ENCODE measurements at regions not wholly inside any gene's neighbourhood (a gene's known extent, or its start where the extent isn't known, plus 50 kb on each side); places are given as distances from the start of the nearest gene placed in this dataset.

DNA sequence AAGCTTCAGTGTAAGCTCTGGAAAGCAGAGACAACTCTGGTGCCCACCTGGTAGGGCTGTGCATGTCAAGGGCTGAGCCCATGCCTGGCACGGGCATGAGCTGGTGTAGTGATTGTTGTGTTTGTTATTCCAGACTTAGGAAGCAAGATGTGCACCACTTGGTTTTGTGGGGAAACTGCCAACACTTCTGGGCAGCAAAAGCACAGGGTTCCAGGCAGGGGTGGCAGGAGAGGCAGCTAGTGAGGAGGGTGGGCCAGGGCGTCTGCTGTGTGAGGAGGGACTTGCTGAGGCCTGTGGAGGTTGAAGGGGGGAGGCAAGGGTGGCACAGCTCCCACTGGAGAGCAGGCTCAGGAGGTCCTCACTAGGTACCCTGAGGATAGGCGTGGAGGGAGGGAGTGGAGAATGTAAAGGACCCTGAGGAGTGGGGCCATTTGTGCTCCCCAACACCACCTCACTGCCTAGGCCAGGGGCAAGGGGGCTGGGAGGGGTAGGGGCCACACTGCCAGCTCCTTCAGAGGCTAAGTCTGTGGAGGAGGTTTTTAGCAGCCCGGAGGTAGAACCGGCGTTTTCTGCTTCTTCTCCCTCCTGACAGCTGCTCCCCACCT is 104.0 kb upstream of the POU3F3 start:
- TF ChIP-seq, protein P1, sequence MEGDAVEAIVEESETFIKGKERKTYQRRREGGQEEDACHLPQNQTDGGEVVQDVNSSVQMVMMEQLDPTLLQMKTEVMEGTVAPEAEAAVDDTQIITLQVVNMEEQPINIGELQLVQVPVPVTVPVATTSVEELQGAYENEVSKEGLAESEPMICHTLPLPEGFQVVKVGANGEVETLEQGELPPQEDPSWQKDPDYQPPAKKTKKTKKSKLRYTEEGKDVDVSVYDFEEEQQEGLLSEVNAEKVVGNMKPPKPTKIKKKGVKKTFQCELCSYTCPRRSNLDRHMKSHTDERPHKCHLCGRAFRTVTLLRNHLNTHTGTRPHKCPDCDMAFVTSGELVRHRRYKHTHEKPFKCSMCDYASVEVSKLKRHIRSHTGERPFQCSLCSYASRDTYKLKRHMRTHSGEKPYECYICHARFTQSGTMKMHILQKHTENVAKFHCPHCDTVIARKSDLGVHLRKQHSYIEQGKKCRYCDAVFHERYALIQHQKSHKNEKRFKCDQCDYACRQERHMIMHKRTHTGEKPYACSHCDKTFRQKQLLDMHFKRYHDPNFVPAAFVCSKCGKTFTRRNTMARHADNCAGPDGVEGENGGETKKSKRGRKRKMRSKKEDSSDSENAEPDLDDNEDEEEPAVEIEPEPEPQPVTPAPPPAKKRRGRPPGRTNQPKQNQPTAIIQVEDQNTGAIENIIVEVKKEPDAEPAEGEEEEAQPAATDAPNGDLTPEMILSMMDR (IDR thresholded peaks at IDR 0.05) = no peak
- TF ChIP-seq EZH2 (IDR thresholded peaks at IDR 0.05) = no peak
- TF ChIP-seq EZH2phosphoT487 (IDR thresholded peaks at IDR 0.05) = no peak

Measured in neural progenitor cell (in vitro differentiated cells).